ENCODE measurements at regions not wholly inside any gene's neighbourhood (a gene's known extent, or its start where the extent isn't known, plus 50 kb on each side); places are given as distances from the start of the nearest gene placed in this dataset.

DNA sequence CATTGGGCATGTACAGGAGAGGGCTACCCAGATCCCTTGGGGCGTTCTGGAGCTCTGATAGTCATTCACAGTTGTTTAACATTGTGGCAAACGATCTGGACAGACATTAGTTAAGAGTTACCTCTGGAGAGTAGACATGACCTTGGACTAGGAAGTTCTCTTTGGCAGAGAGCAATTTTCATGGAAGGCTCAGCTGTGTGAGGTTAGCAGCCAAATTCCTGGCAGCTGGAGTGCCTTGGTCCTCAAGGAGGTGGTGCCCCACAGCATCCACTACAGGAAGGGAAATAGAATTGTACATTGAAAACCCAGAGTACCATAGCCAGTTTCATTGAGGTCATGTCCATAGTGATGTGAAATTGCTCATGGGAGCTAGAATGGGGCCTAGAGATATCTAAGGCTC lies 82.8 kb downstream of the BLID start:
- H3K27ac ChIP-seq = no peak overlapping the region
- TF ChIP-seq, protein P1, sequence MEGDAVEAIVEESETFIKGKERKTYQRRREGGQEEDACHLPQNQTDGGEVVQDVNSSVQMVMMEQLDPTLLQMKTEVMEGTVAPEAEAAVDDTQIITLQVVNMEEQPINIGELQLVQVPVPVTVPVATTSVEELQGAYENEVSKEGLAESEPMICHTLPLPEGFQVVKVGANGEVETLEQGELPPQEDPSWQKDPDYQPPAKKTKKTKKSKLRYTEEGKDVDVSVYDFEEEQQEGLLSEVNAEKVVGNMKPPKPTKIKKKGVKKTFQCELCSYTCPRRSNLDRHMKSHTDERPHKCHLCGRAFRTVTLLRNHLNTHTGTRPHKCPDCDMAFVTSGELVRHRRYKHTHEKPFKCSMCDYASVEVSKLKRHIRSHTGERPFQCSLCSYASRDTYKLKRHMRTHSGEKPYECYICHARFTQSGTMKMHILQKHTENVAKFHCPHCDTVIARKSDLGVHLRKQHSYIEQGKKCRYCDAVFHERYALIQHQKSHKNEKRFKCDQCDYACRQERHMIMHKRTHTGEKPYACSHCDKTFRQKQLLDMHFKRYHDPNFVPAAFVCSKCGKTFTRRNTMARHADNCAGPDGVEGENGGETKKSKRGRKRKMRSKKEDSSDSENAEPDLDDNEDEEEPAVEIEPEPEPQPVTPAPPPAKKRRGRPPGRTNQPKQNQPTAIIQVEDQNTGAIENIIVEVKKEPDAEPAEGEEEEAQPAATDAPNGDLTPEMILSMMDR (conservative IDR thresholded peaks at IDR 0.05) = no peak
- TF ChIP-seq ZFX (IDR thresholded peaks at IDR 0.05) = no peak

DNA sequence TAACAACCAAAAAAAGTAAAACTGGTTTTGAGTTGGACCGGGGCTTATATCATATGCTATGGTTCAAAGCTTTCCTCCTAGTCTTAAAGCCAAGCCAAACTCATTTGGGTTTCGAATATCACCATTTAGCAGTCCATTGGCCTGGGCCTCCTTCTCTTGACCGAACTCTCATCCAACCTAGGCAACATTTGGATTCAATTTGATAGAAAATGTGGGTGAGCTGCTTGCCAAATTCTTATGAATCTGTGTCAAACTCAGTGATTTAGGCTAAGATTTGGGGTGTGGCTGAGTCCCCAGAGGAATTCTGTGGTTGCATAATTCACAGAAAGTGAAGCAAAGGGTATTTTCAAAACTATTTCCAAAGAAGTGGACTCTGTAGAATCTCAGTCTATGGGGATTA lies 83.7 kb downstream of the BLID start:
- TF ChIP-seq, protein P1 (conservative IDR thresholded peaks at IDR 0.05) = no peak
- TF ChIP-seq ZFX (IDR thresholded peaks at IDR 0.05) = no peak
- H3K27ac ChIP-seq = no peak overlapping the region

DNA sequence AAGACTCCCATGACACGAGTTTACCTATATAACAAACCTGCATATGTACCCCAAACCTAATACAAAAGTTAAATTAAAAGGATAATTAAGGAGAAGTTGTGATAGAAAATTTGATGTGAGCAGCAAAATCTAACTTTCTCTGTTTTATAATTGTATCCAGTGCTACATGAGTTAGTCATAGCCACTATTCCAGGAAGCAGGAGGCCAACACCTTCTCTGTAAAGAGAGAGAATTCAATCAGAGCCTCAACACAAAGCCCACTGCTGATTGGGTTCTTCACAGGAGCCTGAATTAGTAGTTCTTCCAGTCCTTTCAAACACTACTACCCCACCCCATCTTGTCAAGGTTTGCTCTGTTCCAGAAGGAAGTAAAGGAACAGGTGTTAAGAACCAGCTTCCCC lies 84.2 kb downstream of the BLID start:
- no peak for TF ChIP-seq ZFX (IDR thresholded peaks at IDR 0.05)
- TF ChIP-seq, protein P1 (conservative IDR thresholded peaks at IDR 0.05) = no peak
- H3K27ac ChIP-seq = no peak overlapping the region

DNA sequence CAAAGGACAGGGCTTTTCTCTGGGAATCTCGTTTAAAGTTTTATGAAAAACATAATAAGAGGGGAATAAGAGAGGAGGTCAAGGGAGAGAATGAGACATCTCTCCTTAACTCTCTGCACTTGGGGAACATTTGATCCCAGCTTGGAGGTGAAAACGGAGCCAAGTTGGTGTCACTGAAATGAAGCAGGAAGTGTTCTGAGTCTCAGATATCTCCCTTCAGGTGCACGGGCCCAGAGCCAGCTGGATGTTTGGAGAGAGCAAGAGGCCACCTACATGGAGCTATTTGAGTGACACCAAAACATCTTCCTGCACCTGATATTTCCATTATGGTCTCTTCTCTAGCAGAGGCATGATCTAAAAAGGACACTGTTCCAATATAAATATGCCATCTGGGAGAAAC lies 85.7 kb downstream of the BLID start:
- no peak overlapping the region for H3K27ac ChIP-seq
- TF ChIP-seq, protein P1 (conservative IDR thresholded peaks at IDR 0.05) = no peak
- no peak for TF ChIP-seq ZFX (IDR thresholded peaks at IDR 0.05)

DNA sequence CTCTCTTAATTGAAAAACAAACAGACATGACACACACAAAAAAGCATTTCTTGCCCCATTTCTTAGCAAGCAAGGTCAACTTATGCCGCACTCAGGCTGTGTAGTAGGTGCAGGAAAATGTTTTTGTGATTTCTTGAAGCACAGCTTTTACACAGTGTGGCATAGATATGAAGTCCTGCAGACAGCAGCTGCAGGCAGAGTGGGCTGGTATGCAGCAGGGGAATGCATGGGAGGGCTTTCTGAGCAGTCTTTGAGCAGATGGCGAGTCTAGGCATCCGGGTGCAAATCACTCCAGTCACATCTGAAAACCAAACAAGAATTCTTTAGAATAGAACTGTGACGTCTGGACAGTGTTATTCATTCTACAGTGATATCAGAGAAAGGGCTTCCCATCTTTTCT lies 87.5 kb downstream of the BLID start:
- no peak overlapping the region for H3K27ac ChIP-seq
- TF ChIP-seq, protein P1 (conservative IDR thresholded peaks at IDR 0.05) = no peak
- no peak for TF ChIP-seq ZFX (IDR thresholded peaks at IDR 0.05)

DNA sequence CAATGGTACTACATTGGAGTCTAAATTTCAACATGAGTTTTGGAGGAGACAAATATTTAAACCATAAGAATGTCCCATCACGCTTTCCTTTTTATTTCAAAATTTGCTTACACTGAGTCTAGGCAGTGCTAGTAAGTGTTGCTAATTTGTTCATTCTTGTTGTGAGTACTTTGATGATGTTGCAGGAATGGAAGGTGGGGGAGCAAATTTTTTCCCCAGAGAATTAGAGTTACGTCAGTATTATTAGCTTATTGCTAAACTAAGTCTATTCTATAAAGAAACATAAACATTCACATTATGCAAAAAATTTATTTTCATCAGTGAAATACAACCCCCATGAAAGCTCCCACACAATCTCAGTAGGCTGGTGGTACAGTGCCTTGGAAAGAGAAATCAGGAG lies 88.0 kb downstream of the BLID start:
- no peak for TF ChIP-seq ZFX (IDR thresholded peaks at IDR 0.05)
- TF ChIP-seq, protein P1 (conservative IDR thresholded peaks at IDR 0.05) = no peak
- H3K27ac ChIP-seq = no peak overlapping the region

DNA sequence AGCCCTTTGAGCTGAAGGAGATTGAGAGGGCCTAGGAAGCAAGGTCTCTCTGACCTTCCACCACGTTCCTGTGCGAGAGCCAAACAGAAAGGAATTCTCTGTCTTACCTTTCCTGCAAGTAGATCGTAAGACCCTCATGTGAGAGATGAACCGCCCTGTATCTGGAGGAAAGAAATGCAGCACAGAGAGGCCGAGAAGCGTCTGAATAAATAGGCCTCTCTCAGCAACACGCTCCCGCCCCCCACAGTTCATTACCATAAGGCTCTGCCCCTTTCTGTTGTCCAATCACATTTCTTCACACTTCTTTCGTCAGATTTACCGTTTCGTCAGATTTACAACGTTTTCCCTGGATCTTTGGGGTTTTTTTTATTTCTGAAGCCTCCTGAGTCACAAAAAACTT lies 90.3 kb downstream of the BLID start:
- no peak overlapping the region for H3K27ac ChIP-seq
- TF ChIP-seq ZFX (IDR thresholded peaks at IDR 0.05) = no peak
- TF ChIP-seq, protein P1 (conservative IDR thresholded peaks at IDR 0.05) = no peak

Measured in C4-2B (cell line).